Tibial nerve (tissue), 4 donors: ENCODE measurements at regions not wholly inside any gene's neighbourhood (a gene's known extent, or its start where the extent isn't known, plus 50 kb on each side); places are given as distances from the start of the nearest gene placed in this dataset.

Source experiments
- EP300 ChIP-seq, 2 donors: sonication (generic); formaldehyde crosslinking; IDR thresholded peaks; one replicate each; pipeline ENCODE4 v1.6.1; 2017; ENCODE audit warnings: antibody characterized with exemption in 2 of 2, mild to moderate bottlenecking in 1 of 2
- POLR2A ChIP-seq, 2 donors: fragments of 450-650 bp; IDR thresholded peaks; one replicate each; pipeline ENCODE4 v1.6.1; 2017; ENCODE audit warnings: antibody characterized with exemption in 2 of 2, mild to moderate bottlenecking in 2 of 2, moderate library complexity in 2 of 2
- TF ChIP-seq, protein P1 (sequence below), 5 experiments: fragments of 200-600 bp in 3 of 5; fragments of 450-650 bp in 2 of 5; sonication (generic) in 3 of 5; IDR thresholded peaks; one replicate each; pipeline ENCODE4 v1.5.1; 2016 to 2019; ENCODE audit warnings: antibody characterized with exemption in 5 of 5, mild to moderate bottlenecking in 3 of 5, moderate library complexity in 2 of 5

GRCh38 chr16:7278636-7279035 lies 54.0 kb upstream of the RBFOX1 start:
- TF ChIP-seq, protein P1, sequence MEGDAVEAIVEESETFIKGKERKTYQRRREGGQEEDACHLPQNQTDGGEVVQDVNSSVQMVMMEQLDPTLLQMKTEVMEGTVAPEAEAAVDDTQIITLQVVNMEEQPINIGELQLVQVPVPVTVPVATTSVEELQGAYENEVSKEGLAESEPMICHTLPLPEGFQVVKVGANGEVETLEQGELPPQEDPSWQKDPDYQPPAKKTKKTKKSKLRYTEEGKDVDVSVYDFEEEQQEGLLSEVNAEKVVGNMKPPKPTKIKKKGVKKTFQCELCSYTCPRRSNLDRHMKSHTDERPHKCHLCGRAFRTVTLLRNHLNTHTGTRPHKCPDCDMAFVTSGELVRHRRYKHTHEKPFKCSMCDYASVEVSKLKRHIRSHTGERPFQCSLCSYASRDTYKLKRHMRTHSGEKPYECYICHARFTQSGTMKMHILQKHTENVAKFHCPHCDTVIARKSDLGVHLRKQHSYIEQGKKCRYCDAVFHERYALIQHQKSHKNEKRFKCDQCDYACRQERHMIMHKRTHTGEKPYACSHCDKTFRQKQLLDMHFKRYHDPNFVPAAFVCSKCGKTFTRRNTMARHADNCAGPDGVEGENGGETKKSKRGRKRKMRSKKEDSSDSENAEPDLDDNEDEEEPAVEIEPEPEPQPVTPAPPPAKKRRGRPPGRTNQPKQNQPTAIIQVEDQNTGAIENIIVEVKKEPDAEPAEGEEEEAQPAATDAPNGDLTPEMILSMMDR (IDR thresholded peaks at IDR 0.05), result no peak
- no peak for TF ChIP-seq POLR2A (IDR thresholded peaks at IDR 0.05)
- no peak for TF ChIP-seq EP300 (IDR thresholded peaks at IDR 0.05)
